ENCODE measurements at regions not wholly inside any gene's neighbourhood (a gene's known extent, or its start where the extent isn't known, plus 50 kb on each side); places are given as distances from the start of the nearest gene placed in this dataset.

GRCh38 chr4:184885602-184886001, 59.8 kb upstream of the ACSL1 start:
- H3K9me3 ChIP-seq: no peaks in the 10 kb centered on the region
- WGBS, 4 donors: 77 to 86% (median 81%) methylated on average over 4 of the region's 4 CpGs
- H3K36me3 ChIP-seq: no peaks in the 10 kb centered on the region
- H3K27ac ChIP-seq: no peak overlapping the region
- H3K4me3 ChIP-seq: no peak overlapping the region
- H3K4me1 ChIP-seq: peaks cover 0 to 4% (median 0%) of the 10 kb centered on the region in 12 donors
- intact Hi-C loops (cut with DNase I): no loop called here
- ATAC-seq: no peak
- TF ChIP-seq, protein P1, sequence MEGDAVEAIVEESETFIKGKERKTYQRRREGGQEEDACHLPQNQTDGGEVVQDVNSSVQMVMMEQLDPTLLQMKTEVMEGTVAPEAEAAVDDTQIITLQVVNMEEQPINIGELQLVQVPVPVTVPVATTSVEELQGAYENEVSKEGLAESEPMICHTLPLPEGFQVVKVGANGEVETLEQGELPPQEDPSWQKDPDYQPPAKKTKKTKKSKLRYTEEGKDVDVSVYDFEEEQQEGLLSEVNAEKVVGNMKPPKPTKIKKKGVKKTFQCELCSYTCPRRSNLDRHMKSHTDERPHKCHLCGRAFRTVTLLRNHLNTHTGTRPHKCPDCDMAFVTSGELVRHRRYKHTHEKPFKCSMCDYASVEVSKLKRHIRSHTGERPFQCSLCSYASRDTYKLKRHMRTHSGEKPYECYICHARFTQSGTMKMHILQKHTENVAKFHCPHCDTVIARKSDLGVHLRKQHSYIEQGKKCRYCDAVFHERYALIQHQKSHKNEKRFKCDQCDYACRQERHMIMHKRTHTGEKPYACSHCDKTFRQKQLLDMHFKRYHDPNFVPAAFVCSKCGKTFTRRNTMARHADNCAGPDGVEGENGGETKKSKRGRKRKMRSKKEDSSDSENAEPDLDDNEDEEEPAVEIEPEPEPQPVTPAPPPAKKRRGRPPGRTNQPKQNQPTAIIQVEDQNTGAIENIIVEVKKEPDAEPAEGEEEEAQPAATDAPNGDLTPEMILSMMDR (IDR thresholded peaks at IDR 0.05): no peak
- TF ChIP-seq POLR2A (IDR thresholded peaks at IDR 0.05): no peak
- no peak for DNase-seq
- no peaks in the 10 kb centered on the region for H3K27me3 ChIP-seq

DNA sequence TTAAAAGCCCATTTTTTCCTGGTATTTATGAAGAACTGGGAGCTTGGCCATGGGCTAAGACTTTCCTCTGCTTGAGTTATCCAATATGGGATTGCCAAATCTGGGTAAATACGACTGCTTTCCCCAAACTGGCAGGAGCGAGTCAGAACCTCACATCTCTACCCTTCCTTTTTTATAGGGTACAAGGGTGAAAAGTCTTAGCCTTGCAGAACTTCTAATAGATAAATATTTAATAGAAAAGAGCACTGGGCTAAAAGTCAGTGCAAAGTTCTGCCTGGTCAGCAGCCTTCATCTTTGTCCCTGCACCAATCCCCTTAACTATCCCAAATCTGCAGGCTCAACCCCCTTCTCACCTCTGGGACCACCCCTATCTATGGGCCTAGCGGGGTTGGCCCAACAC, 61.6 kb upstream of the ACSL1 start:
- WGBS, 4 donors: 97 to 100% (median 97%) methylated on average over 3 of the region's 3 CpGs

GRCh38 chr4:184887947-184888346, 62.2 kb upstream of the ACSL1 start:
- no peak for DNase-seq
- Histone ChIP-seq H3K4me3 (no peak overlapping the region), H3K4me1 (peaks cover 0 to 4% (median 0%) of the 10 kb centered on the region in 12 donors), H3K27me3 (no peaks in the 10 kb centered on the region), H3K9me3 (no peaks in the 10 kb centered on the region), H3K36me3 (no peaks in the 10 kb centered on the region), H3K27ac (no peak overlapping the region)
- intact Hi-C loops (cut with DNase I): no loop called here
- WGBS, 4 donors: 54 to 92% (median 78%) methylated on average over 6 of the region's 6 CpGs
- TF ChIP-seq POLR2A (IDR thresholded peaks at IDR 0.05): no peak
- TF ChIP-seq, protein P1 (IDR thresholded peaks at IDR 0.05): no peak
- no peak for ATAC-seq

More for the DNA sequence above, 61.6 kb upstream of the ACSL1 start:
- no peak overlapping the region for H3K27ac ChIP-seq
- H3K27me3 ChIP-seq: no peaks in the 10 kb centered on the region
- intact Hi-C loops (cut with DNase I): no loop called here
- no peak overlapping the region for H3K4me3 ChIP-seq
- no peaks in the 10 kb centered on the region for H3K36me3 ChIP-seq
- H3K4me1 ChIP-seq: peaks cover 0 to 4% (median 0%) of the 10 kb centered on the region in 12 donors
- no peaks in the 10 kb centered on the region for H3K9me3 ChIP-seq
- ATAC-seq (no peak), DNase-seq (no peak)
- TF ChIP-seq, protein P1 (IDR thresholded peaks at IDR 0.05): no peak
- TF ChIP-seq POLR2A (IDR thresholded peaks at IDR 0.05): no peak

- WGBS, 4 donors: 53 to 63% (median 58%) methylated on average over 13 of the region's 13 CpGs
- peak in 2 of 4 donors; percentile 7 to 16 for ATAC-seq
- Histone ChIP-seq H3K27ac (no peak overlapping the region), H3K4me3 (no peak overlapping the region), H3K36me3 (no peaks in the 10 kb centered on the region), H3K27me3 (no peaks in the 10 kb centered on the region), H3K4me1 (peaks cover 0 to 15% (median 0%) of the 10 kb centered on the region in 12 donors), H3K9me3 (peaks cover 0 to 4% (median 0%) of the 10 kb centered on the region in 12 donors)
- TF ChIP-seq POLR2A (IDR thresholded peaks at IDR 0.05): no peak
- TF ChIP-seq, protein P1 (IDR thresholded peaks at IDR 0.05): no peak
- intact Hi-C loops (cut with DNase I): no loop called here
- DNase-seq: no peak
Observed at GRCh38 chr4:184889666-184890335, 64.0 kb upstream of the ACSL1 start.

Data from heart left ventricle (tissue), 16 donors.